ENCODE measurements at regions not wholly inside any gene's neighbourhood (a gene's known extent, or its start where the extent isn't known, plus 50 kb on each side); places are given as distances from the start of the nearest gene placed in this dataset.
"Not testable (repeated sequence)": the region's sequence is repeated elsewhere in the genome, so short reads cannot be mapped to it uniquely, and the experiment has no call there.

DNA sequence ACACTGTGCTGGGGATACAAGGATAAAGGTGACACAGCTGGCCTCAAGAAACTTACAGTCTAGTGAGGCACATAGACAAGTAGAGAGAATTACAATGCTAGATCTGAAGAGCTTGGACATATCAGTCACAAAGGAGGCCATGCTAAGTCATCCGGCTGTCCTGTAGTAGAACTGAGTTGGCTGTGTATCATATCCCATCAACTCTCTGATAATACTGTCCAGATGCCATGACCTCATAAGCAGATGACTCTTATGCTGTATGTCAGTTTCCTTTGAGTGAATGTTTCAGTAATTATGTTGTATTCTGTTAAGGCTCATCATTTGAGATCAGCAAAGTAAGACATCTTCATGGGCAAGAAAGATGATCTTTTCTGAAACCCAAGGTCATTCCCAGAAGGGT, 442.9 kb downstream of the MID1IP1 start:
- DNase-seq, result no peak

DNA sequence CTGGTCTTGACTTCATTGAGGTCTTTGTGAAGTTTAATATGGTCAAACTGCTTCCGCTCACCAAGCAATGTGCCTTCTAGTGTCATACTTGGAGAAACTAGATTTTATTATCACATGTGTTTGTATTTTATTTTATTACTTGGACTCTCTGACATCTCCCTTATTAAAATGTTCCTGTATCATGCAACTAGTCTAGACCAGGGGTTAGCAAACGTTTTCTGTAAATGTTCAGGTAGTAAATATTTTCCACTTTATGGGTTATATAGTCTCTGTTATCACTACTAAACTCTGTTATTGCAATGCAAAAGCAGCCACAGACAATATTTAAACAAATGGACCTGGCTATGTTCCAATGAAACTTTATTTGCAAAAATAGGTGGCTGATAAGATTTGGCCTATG, 443.8 kb downstream of the MID1IP1 start:
- DNase-seq, result no peak

DNA sequence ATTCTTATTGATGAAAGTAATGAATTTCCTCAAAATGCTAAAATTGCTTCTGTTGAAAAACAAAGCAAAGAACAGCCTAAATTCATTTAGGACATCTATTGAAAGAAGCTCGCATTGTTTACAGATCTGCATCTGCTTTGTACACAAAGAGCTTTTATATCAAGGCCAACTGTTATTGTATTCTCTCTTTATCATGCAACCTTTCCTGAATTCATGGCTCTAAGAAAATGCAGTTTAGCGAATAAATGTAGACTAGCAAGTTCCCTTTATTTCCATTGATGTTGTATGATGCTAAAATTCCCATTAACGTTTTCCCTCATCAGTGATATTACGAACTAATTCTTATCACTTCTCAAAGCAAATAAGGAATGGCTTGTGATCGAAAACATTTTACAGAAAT, 446.3 kb downstream of the MID1IP1 start:
- no peak for DNase-seq

DNA sequence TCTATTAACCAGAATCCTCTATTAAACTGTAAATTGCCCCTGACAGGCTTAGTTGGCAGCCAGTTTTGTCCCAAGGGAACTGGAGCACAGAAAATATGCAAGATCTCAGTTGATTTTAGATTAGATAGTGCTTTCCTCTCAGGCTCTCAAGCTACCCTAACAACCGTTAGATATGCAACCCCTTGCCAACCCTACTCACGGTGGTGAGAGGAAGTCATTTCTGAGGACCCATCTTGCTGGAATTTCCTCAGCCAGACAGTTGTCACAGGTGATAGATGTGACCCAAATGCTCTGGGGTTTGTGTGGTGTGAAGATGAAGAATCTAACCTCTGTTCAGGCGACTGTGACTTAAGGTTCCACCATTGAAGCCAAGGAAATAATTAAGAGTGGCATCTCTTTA, 447.1 kb downstream of the MID1IP1 start:
- DNase-seq, result no peak

DNA sequence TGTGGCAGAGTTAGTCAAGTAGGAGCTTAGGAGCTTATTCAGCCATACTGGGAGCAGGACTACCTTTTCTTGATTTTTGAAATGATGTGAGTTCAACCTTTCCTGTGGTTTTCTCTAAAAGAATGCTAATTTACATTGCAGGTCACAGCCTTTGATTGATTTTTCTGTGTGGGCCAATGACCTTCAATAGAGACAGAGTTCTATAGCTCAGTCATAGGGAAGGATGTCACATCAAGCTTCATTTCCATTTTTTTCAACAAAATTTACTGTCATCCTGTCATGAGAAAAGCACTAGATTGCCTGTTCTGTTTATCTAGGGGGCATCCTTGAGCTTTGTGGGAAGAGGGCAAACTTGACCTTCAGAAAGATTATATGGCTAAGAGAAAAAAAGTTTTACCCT, 448.7 kb downstream of the MID1IP1 start:
- DNase-seq, result no peak

DNA sequence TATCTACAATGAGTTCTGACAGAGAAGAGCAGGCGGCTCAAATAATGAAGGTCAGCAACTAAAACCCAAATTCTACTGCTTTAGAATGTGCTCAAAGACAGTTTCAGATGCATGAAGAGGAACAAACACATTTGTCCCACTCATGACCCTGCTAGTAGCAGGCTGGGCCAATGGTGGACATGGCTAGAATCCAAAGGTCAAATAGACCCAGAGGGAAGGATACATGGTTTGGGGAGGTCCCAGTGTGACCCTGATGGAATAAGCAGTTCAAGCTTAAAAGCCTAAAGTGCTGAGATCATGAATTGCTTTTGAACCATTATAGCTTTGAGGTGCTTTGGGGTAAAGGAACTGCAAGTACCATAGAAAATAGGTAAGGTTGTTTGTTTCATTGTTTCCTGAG, 450.7 kb downstream of the MID1IP1 start:
- no peak for DNase-seq

DNA sequence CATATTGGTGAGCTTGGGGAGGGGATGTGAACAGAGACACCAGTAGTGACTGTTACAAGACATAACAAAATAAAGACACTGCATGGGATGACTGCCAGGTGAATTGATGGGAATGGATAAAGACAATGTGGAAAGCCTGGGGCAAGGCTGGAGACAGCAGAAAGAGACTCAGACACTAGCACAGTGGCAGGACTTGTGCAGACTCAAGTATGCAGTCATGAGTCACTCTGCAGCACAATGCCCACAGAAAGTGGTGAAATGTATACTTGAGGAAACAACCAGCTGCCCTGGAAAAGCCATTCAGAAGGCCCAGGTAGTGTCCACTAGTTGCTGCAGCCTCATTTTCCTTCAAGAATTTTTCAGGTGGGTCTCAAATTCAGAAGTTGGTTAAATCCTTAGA, 452.3 kb downstream of the MID1IP1 start:
- DNase-seq, result no peak

DNA sequence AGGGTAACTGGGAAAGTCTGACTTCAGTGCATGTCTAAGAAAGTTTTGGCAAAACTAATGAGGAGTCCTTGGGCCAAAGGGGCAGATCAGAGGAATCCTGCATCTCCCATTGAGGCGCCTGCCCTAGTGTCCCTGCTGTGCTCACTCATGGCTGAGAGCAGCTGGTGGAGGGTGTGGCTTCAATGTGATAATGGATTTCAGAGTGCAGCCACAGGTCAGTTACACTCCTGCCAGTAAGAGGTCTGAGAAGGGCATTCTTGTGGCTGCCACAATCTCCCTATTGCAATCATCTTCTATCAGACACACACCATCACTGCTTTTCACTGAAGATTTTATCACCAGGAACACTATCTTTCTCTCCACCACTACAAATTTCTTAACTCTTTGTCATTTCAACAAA, 457.1 kb downstream of the MID1IP1 start:
- no peak for DNase-seq

DNA sequence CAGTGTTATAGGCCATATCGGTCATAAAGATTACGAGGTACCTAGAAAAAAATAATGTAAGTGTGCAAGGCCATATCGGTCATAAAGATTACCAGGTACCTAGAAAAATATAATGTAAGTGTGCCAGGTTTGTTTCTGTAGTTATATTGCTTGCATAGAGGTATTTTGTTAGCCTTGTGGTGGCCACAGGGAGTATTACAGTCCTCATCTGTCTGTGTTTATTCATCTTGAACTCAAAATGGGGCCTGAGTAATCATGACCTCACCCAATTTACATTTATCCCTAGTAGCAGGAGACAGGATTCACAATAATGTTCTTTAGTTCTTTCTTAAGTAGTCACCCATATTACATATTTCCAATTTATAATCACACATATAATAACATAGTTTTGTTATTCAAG, 459.7 kb downstream of the MID1IP1 start:
- no peak for DNase-seq

DNA sequence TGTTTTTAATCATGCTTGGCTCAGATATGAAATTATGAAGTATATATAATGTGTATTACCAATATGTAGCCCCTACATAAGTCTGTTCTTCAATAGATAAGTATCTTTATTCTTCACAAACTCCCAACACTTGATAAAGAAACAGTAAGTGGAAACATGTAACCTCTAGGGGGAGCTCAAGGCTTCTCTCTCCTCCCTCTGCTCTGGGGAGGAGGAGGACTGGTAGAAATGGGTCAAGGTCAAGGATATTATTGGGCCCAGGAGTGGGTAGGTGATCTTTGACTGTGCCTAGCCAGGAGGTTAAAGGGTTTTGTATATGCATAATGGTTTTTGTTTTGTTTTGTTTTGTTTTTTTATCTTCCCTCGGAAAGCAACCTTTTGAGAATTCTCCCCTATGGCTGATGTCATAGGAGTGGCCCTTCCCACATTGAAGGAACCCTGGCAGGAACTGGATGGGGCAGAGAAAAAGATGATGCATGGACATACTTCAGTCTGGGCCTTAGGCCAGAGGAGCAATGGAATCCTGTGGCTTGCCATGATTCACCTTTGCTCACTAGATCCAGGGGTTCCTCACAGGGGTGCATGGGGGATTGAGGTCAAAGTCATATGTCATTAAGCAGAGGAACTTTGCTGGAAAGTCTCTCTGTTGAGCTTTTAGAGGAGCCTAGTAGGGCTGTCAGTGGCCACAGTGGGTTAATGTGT, 460.3 kb downstream of the MID1IP1 start:
- DNase-seq, result peak; percentile 13

DNA sequence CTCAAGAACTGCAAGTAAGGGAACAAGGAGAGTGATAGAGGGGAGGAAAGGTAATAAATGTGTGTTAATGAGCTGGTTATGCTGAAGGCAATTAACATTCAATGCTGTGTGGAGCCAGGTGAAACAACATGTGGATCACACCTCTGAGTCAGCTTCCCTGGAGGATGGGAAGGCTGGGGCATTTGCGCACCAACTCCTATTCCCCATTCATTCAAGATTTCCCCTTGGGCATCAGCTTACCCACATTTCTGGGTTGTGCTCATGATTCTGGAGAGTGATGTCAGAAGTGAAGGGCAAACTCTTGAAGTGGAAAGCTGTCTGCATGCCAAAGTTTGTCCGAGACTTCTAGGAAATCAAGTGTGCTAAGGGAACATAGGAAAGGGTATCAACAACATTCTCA, 461.4 kb downstream of the MID1IP1 start:
- DNase-seq, result peak; percentile 18

DNA sequence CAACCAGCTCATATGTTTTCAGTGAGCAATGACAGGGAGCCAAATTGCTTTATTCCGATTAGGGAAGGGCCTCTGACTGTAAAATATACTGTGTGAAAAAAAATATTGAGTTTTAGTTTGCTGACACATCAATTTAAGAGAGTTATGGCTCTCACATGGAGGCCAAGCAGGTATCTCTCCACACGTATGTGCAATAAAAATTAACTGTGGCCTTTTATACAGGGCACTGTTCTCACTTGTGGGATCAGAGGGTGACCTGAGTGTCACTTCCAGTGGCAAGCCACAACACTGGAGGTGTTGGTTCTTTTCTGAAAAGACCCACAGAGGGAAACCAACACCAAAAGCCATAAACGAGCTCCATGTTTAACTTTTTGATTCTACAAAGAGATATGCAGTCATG, 462.8 kb downstream of the MID1IP1 start:
- no peak for DNase-seq

DNA sequence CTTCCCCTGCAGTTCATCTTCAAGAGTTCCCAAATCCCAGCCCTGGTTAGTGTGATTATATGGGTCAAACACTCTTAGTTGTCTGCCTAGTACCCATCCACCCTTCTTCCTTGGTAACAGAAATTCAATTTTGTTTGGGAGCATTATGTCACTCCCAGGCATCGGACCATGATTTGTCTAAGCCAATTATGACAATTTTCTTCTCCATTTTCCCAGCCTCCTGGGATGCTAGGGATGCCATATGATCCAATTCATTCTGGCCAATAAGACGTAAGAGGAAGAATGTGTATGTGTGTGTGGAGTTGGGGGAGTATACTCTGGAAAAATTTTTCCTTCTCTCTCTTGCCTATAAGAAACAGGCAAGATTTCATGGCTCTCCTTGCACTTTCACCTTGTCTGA, 465.9 kb downstream of the MID1IP1 start:
- DNase-seq, result no peak

DNA sequence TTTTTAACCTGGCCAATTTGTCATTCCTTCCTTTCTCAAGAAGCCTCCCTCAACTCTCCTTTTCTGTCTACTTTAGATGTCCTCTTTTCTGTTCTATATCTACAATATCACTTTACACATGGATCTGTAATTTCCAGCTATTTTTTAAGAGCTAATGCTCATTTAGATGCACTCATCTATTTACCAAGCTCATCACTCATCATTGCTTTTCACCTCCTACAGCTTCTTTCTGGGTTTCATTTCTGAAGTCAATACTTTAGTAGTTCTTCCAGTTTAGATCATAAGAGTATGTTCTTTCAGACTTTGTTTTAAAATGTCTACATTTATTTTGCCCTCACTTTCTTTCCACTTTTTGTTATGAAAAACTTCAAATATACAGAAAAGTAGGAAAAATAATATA, 466.9 kb downstream of the MID1IP1 start:
- DNase-seq, result no peak

DNA sequence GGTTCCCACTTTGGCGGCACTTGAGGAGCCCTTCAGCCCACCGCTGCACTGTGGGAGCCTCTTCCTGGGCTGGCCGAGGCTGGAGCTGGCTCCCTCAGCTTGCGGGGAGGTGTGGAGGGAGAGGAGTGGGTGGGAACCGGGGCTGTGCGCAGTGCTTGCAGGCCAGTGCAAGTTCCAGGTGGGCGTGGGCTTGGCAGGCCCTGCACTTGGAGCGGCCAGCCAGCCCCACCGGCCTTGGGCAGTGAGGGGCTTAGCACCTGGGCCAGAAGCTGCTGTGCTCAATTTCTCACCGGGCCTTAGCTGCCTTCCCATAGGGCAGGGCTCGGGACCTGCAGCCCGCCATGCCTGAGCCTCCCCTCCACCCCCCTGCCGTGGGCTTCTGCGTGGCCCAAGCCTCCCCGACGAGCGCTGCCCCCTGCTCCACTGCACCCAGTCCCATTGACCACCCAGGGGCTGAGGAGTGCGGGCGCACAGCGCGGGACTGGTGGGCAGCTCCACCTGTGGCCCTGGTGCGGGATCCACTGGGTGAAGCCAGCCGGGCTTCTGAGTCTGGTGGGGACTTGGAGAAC, 474.3 kb downstream of the MID1IP1 start:
- DNase-seq, result no peak

DNA sequence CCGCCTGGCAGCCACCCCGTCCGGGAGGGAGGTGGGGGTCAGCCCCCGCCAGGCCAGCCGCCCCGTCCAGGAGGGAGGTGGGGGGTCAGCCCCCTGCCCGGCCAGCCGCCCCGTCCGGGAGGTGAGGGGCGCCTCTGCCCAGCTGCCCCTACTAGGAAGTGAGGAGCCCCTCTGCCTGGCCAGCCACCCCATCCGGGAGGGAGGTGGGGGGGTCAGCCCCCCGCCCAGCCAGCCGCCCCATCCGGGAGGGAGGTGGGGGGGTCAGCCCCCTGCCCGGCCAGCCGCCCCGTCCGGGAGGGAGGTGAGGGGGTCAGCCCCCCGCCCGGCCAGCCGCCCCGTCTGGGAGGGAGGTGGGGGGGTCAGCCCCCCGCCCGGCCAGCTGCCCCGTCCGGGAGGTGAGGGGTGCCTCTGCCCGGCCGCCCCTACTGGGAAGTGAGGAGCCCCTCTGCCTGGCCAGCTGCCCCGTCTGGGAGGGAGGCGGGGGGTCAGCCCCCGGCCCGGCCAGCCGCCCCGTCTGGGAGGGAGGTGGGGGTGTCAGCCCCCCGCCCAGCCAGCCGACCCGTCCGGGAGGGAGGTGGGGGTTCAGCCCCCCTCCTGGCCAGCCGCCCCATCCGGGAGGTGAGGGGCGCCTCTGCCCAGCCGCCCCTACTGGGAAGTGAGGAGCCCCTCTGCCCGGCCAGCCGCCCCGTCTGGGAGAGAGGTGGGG, 476.6 kb downstream of the MID1IP1 start:
- DNase-seq, result not testable (repeated sequence)

DNA sequence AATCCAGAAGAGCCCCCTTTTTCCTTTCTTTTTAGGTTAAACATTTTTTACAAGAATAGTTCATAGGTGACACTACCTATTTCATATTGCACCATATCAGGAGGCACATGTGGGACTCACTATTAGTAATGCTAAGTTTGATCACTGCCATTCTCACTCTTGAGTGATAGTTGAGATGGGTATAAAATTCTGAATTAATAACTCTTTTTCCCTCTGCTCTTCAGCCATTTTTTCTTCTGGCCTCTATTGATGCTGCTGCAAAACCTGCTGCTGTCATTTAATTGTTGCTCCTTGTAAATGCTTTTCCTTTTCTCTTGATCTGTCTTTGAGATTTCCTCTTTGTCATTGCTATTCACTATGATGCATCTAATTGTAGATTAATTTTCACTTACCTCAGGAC, 482.0 kb downstream of the MID1IP1 start:
- DNase-seq, result no peak

DNA sequence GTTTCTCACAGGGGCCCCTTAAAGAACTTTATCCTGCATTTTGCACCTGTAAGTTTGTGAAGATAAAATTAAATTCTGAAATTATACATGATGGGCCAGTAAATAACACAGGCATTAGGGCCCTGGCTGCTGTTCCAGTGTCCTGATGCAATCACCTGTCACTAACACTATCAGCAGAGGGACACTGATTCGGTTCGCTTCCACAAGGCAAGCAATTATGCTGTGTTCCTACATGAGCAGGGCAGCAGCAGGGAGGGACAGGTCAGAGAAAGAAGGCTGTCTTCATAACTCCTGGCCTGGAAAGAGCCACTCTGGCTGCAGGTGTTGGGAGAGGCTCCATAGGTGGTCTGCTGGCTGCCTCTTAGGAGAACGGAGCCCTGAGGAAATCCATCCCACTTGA, 487.3 kb downstream of the MID1IP1 start:
- no peak for DNase-seq

DNA sequence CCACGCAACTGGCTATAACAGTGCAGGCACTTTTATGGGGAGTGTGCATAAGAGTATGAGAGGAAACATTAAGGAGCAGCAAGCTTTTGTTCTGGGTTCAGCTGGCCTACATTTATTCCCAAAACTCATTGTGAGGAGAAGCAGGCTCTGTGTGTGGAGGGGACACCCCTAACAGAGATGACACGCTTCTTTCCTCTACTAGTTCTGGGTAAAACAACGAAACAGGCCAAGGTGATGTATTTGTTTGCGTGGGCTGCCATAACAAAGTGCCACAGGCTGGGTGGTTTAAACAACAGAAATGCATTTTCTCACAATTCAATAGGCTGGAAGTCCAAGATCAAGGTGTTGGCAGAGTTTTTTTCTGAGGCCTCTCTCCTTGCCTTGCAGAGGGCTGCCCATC, 488.6 kb downstream of the MID1IP1 start:
- DNase-seq, result no peak

DNA sequence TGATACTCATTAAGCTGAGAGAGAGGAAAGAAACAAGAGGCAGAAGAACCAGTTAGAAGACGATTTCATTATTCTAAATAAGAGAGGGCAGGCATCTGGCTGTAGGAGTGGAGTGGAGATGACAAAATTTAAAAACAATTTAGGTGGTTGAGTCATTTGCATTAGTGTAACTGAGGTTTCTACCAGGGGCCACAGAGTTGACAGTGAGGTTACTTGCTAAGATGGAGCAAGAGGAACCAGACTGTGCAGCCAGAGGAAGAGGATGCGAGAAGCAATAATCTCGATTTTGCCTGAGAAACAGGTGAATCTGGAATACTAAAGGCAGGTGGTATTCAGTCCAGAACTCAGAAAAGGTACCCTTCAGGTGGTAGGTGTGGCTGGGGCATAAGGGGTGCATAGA, 491.9 kb downstream of the MID1IP1 start:
- no peak for DNase-seq

DNA sequence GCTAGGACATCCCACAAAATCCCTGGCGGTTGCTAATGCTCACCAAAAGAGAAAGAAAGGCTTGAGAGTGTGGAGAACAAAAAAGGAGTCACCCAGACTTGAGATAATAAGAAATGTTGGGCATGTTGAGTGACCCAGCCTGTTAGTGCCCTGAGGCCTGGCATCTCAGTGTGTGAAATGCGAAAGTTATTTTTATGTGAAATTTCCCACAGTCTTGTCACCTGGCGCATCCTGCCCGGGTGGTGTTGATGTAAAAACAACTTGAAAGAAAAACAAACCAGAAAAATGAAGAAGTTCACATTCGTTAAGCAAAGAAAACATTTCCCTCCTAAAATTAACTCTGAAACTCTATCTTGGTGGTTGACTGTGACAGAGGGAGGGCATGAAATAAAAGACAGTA, 495.2 kb downstream of the MID1IP1 start:
- DNase-seq, result no peak

DNA sequence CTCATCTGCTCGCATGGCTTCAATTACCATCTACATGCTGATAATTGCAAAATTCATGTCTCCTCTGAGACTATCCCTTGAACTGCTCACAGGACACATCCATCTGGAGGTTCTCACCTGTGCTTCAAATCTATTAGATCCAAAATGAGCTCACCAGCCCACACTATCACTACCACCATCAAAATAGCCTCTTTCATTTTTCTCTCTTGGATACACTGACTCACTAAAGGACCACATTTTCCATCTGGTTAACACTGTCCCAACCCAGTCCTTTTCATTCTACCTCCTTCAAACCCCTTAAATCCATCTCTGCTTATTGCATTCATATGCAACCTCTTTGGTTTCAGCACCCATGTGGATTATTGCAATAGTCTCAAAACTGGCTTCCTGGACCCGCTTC, 497.6 kb downstream of the MID1IP1 start:
- no peak for DNase-seq

DNA sequence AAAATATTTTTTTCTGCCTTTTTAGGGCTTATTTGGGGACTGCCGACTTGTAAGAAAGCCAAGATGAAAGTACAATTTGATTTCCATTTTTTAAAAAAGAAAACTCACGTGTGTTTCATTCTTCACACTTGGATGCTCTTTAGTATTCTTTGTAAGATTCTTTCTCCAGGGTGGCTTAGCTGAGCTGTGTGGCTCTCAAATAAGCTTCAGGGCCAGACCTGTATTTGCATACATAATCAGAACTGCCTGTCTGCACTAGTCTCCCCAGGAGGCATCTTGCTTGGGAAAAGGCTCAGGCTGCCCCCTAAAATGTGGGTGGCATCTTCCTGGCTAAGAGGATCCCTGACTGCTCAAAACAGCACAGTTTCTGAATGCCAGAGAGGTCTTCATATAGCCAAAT, 498.4 kb downstream of the MID1IP1 start:
- no peak for DNase-seq

DNA sequence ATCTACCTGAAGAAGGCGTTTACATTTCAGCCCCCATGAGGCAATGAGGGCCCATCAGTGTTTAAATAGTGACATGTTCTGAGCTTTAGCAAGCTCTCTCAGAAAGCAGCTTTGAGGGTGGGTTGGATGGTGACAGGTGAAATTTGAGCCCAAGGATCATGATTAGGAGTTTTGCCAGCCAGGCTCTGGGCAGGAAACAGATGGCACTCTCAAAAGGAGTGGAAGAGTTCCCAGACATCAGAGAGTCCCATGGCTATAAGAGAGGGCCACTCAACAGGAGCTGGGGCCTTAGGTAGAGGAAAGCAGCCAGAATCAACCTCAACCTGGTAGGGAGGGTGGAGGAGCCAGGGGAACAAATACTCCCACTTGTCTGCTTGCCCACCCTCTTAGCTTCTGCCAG, 499.8 kb downstream of the MID1IP1 start:
- DNase-seq, result no peak

DNA sequence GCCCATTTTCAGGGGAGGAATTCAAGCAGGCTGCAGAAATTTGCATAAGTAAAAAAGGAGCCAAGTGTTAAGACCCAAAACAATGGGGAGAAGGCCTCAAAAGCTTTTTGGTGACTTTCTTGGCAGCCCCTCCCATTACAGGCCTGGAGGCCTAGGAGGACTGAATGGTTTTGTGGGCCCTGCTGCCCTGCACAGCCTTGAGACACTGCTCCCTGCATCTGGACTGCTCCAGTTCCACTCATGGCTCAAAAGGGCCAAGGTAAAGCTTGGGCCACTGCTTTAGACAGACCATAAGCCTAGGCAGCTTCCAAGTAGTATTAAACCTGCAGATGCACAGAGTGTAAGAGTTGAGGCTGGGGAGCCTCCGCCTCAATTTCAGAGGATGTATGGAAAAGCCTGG, 501.6 kb downstream of the MID1IP1 start:
- DNase-seq, result no peak

Measured in activated CD4-positive, alpha-beta T cell treated with anti-CD3 and anti-CD28 coated beads for 48 hours (primary cell).